NOMO-1 treated with DMSO at 0.1 percent for 48 hours (cell line): ENCODE measurements at regions not wholly inside any gene's neighbourhood (a gene's known extent, or its start where the extent isn't known, plus 50 kb on each side); places are given as distances from the start of the nearest gene placed in this dataset.

Experiments used
- DNase-seq: peaks from one replicate; lab custom pipeline; 2025; ENCODE audit not compliant: unreplicated experiment; lab: John Stamatoyannopoulos, UW

DNA sequence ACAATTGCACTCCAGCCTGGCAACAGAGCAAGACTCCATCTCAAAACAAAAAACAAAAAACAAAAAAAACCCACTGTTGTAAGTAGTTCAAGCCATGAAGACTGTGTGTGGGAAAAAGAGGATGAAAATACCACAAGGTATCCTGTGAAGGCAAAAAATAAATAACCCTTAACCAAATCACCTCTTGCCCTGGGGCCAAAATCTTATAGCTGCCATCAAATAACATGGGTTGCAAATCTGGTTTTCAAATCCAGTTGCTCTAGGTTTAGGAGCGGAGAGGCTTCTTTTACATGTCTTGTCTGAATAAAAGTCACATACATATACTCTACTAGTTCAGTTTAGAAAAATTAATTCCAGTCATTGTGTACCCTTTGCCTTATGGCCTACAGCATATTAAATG, 87.0 kb upstream of the STT3B start:
- no peak for DNase-seq

DNA sequence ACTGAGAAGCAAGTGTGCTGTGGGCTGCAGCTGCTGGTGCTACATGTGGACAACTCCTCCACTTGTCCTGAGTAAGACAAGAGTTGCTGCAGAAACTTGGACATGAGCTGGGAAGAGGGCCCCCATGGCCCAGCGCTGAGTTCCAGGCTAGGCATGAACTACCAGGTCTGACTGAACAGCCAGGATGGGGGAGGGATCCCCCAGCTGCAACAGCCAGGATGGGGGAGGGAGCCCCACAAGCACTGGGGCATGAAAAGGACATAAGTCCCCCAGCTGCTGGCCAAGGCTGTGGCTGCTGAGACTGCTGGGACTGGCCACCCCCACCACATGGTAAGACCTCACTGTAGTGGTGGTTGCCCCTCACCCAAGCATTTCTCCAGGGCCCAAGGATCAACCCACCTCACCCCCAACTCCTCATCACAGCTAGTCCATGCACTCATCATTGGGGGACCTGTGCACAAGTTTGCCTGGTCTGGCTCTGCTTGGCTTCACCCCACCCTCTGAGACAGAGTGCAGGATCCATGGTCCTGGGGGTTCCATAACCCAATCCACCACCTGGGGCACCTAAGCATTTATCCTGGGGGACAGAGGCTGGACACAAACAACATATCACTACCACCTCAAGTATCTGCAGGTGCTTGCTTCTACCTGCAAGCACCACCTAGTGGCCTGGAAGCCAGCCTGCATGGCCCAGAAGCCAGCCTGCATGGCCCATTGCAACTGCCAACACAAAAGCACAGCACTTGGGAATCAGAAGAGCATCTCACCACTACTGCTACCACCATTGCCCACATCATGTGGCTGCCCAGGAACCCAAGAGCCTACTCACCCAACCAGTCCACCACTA, 84.5 kb upstream of the STT3B start:
- no peak for DNase-seq

DNA sequence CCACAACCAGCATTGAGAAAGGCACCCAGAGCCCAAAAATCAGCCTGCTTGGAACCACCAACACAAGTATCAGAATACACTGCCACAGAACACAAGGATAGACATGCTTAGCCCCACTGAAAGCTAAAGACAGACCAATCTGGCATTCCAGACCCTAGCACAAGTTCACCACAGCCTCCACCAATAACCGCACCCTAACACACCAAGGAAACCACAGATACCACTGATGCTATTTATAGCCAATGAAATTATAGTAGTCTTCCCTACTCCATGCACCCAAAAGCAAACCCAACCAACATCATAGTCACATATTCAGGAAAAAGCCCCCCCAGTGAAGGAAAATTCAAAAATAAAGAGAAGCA, 83.9 kb upstream of the STT3B start:
- no peak for DNase-seq

DNA sequence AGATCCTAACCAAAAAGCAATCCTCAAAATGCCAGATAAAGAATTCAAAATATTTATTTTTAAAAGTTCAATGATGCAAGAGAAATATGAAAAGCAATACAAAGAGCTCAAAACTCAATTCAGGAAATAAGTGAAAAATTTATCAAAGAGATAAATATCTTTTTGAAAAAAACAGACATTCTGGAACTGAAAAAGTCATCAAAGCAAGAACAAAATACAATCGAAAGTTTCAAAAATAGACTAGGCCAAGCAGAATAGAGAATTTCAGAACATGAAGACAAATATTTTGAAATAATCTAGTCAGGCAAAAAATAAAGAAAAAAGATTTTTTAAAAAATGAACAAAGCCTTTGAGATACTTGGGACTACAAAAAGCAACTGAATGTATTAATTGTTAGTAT, 83.4 kb upstream of the STT3B start:
- no peak for DNase-seq

DNA sequence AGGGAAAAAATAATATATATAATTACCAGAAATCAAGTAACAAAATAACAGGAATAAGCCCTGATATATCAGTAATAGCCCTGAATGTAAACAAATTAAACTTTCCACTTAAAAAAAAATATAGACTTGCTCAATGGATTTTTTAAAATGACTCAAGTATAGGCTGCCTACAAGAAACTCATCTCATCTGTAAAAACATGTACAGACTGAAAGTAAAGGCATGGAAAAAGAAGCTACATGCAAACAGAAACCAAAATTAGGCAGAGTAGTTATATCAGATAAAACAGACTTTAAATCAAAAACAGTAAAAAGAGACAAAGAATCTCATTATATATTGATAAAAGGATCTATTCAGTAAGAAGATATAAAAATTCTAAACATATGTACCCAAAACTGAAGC, 82.4 kb upstream of the STT3B start:
- no peak for DNase-seq

DNA sequence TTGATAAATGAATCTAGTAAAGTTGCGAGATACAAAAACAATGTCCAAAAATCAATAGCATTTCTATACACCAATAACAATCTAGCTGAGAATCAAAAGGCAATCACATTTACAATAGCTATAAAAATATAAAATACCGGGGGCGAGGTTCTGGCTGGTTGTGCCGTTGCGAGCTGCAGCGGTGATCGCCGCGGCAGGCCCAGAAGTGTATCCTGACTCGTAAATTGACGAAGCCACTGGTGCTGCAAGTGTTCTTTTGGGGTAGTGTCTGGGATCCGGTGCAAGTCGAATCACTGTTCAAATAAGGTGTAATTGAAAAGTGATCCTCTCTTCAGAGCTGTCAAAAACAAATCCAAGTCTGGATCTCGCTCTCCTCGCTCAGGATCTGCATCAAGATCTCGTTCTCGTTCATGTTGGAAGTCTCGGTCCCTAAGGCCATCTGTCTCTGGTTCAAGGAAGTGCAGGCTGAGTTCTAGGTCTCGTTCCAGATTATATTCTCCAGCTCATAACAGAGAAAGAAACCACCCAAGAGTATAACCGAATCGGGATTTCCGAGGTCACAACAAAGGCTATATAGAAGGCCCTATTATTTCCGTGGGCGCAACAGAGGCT, 80.1 kb upstream of the STT3B start:
- no peak for DNase-seq

DNA sequence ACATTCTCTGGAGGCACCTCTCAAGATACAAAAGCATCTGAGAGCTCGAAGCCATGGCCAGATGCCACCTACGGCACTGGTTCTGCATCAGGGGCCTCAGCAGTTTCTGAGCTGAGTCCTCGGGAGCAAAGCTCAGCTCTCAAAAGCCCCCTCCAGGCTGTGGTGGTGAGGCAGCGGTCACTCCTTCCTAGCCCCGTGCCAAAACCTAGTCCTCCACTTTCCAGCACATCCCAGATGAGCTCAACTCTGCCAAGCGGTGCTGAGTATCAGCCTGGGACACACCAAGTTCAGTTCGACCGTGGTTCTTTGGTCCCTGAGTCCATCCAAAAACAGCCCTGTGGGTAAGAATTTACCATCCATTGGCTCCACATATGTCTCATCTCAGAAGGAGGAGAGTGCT, 79.3 kb upstream of the STT3B start:
- DNase-seq = no peak

DNA sequence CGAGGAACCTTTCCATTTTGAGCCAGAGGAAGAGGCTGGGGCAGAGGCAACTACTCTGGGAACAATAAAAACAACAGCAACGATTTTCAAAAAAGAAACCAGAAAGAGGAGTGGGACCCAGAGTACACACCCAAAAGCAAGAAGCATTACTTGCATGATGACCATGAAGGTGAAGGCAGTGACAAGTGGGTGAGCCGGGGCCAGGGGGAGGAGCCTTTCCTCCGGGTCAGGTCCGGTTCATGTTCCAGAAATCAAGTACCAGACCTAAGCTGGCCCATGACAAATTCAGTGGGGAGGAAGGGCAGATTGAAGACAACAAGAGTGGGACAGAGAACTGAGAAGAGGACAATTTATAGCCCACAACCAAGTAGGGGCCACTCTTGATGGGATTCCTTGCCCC, 77.2 kb upstream of the STT3B start:
- DNase-seq = no peak

DNA sequence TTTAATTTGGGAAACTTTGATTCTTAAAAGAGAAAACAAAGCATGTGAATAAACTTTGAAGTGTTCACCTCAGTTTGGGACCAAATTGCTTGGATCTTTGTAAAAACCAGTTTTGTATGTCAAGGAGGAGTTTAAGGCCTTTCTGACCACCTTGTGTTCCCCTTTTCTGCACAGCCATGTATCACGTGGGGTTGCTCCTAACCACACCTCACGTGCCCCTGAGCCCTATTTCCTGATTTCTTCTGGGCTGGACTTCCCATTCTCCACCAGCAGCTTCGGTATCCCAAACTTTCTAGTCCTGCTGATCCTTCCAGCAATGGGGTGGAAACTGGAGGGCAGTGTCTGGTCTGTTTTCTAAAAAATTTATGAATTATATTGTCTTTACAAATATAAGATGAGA, 76.4 kb upstream of the STT3B start:
- peak; percentile 48 for DNase-seq

DNA sequence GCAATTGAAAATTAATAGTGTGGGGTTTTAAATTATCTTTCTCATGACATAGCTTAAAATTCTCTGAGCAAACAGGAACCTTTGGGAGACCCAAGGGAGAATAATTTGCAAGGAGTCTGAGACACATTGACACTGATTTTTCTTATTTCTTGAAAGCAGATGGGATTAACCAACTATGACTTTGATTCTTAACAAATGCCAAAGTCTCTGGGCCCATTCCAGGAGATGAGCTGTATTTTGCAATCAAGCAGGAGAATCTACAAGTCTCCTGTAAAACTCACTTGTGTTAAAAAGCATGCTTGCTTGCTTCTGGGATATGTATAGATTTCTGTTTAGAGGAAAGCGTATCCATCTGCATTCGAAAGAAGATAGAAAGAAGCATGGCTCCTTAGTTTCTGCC, 71.3 kb upstream of the STT3B start:
- DNase-seq = no peak

DNA sequence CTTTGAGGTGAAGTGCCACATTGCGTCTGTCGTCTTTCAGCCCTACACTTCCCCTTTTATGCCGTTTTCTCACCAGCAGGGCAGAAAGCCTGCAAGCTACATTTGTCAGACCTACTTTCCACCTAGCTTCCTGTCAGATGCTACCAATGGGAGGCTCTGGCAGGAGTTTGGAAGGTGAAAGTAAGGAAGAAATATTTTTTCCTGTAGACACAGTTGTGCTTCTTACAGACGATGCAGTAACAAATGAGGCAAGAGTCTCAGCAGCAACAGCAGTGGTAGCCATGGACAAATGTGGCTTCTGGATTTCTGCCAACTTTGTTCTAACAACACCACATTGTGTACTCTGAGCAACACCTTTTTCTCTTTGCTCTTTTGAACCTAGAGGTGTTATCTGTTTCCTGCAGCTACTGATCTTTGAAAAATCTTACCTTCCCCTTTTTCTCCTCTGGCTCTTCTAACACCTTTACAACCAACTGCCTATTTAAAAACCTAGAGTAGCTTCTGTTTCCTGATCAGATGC, 70.6 kb upstream of the STT3B start:
- DNase-seq = peak; percentile 65

DNA sequence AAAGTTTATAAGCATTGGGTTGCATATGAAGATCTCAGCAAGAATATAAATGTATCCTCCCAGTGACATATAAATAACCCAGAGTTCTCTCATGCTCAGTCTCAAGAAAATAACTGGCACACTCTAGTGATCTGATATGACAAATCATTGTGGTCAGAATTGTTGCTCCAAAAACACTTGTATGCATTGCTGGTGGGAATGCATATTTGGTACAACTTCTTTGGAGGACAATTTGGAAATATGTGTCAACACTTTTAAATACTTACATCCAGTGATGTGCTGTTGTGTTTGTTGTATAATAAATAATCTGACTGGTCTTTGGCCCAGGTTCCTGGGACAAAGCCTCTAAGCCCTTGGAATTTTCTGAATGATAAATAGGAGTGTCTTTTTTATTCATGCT, 66.7 kb upstream of the STT3B start:
- no peak for DNase-seq

DNA sequence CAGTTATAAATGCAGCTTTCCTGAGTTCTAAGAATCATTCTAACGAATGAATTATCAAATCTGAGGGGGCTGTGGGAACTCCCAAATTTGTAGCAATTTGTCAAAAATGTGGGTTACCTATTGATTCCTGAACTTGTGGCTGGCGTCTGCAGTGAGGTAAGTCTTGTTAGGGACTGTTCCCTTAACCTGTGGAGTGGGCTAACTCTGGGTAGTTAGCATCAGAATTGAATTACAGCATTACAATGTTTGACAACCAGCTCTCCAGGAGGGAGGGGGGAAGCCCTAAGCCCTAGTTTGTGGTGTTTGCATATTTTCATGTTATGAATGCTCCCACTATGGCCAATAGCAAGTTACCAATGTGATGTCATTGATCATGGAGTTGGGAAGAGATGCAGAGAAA, 65.9 kb upstream of the STT3B start:
- no peak for DNase-seq

DNA sequence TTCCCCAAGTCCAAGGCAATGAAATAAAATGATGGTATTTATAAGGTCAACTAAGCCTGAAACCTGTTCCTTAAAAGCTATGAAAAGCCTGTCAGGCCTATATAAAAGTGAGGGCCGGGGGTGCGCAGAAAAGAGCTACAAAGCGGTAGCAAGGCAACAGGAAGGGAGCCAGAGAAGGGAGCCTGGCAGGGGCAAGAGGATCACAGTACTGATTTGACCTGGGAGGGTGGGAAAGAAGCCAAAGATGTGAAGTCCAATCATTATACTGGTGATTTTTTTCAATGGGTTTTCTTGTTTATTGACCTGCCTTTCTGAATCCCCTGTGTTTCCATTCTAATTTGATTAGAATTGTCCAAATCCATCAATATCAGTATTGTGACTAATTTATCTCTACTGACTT, 64.3 kb upstream of the STT3B start:
- DNase-seq = no peak

DNA sequence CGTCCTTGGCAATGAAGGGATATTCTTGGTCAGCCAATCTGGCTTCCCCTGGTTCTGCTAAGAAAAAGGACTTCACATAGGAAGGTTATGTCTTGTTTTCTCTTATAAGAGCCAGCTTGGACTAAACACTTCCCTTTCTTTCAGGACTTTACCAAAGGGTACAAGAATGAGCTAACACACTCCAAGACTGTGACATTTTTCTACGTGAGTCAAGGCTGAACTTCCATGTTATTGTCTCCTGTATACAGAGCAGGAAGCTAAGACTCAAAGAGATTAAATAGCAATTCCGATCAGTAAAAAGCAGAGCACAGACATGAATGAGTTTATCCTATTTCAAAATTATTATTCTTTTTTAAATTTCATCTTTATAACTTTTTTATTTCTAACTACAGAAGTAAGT, 63.3 kb upstream of the STT3B start:
- no peak for DNase-seq

DNA sequence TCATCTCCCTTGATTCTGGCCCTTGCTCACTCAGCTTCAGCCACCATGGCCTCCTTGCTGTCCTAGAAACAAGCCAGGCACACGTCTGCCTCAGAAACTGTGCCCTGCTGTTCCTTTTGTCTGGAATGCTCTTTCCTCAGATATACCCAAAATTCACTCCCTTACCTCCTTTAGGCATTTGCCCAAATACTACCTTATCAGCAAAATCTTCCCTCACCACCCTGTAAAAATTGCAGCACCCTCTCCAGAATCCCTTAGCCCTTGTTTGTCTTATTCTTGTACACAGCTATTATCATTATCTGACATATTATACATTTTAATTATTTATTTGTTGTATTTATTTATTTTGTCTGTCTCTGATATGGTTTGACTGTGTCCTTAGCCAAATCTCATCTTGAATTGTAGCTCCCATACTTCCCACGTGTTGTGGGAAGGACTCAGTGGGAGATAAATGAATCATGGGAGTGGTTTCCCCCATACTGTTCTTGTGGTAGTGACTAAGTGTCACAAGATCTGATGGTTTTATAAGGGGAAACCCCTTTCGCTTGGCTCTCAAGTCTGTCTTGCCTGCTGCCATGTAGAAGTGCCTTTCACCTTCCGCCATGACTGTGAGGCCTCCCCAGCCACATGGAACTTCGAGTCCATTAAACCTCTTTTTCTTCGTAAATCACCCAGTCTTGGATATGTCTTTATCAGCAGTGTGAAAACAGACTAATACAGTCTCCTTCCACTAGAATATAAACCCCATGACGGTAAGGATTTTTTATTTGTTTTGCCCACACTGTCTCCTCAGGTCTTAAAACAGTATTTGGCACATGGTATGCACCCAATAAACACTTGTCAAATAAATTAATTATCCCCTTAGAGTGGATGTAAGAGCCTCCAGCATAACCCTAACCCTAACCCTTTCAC, 60.0 kb upstream of the STT3B start:
- DNase-seq = no peak

DNA sequence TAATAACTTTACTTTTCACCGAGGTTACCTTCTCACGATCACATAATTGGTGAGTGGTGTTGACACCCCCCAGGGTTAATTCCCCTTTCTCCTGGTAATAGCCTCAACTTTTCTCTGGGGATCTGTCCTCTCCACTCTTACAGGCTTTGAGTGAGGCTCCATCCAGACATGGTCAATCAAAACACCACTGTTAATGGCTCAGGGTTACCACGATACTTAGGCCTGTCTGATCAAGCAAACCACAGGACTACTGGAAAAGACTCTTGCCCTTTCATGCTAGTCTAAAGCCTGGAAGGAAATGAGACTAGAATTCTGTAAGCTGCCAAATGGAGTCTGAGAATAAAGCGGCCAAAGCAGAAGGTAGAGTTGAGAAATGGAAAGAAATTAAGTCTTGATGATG, 56.5 kb upstream of the STT3B start:
- DNase-seq = peak; percentile 39

DNA sequence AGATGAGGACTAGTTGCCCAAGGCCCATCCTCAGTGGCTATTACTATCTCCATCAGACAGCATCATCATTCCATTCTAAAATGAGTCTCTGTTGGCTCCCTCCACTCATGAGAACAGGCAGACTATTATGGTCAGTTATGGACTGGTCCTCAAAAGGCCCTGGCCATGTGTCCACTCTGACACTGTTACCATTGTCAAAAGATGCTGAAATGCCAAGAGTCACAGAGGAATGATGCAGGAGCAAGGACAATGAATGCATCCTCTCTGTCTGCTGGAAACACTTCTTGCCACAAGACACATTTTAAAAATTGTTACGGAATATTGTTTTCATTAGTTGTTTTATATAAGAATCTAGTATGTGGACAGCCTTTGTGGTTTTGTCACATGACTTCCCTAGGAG, 53.3 kb upstream of the STT3B start:
- no peak for DNase-seq

DNA sequence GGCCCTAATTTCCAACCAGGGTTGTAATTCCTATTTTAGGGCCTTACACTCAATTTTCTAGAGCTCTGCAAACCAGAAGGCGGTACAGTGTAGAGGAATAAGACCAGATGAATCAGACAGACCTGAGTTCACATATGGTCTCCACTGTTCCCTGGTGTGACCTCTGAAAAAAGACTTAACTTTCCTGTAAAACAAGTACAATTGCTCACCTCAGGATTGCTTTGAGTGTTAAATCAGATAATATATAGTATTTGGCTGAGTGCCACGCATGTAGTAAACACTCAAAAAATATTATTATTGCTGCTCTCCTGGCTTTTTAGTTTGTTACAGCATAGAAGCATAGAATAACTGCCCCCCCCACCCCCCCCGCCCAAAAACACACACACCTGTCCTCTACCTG, 51.0 kb upstream of the STT3B start:
- DNase-seq = no peak

DNA sequence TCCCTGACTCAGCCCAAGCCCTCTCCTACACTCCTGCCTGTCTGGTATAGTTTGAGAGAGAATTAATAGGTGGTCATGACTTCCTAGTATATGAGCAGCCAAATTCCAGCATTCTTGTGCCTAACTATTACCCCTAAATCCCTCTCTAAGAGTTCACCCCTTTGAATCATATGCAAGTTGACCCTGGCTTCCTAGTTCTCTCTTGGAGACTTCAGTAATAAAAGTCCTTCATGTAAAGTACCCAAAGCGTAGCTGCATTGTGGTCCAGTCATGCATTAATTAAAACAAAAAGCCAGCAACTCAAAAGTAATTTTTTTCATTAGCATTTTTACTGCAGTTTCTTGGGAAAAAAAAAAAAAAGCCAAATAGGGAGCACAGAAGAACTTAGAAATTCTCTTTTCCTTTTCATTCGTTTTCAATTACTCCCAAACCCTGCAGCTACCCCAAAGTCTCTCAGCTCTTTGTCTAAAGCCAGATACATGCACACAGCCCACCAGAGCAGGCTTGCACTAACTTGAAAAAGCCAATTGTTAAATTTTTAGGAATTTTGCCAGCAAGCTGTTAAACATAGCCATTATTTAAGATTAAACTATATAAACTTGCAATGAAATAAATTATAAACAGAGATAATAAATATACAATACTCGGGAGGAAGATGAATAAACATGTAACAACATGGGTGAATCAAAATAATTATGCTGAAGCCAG, 50.1 kb upstream of the STT3B start:
- no peak for DNase-seq
